ENCODE measurements at regions not wholly inside any gene's neighbourhood (a gene's known extent, or its start where the extent isn't known, plus 50 kb on each side); places are given as distances from the start of the nearest gene placed in this dataset.
"Not testable (repeated sequence)": the region's sequence is repeated elsewhere in the genome, so short reads cannot be mapped to it uniquely, and the experiment has no call there.

DNA sequence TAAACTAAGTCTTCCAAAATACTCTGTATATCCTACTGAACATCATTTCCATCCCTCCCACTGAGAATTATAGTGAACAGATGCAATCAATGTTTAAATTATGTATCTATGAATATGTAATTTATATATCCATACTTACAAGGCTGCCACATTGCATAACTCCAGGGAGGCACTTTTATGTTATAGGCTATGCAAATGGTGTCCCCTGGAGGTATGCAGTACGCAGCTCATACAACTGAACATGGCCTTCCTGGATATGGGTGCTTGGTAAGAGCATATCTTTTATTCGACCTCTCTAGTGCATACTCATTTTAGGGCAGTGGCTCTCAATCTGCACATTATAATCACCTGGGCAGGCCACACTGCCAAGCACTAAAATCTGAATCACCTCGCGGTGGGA is 127.3 kb downstream of the BANF2 start:
- ChIA-PET CTCF (no interaction called here), POLR2A (no interaction called here)
- H3K4me3 Mint-ChIP-seq: no peak overlapping the region
- no peak for DNase-seq
- peaks cover 11% of the 10 kb centered on the region for H3K4me1 Mint-ChIP-seq
- no peaks in the 10 kb centered on the region for H3K36me3 Mint-ChIP-seq (ENCODE audit: low read depth)
- intact Hi-C loops (cut with DNase I, micrococcal nuclease): no loop called here
- no peak for ATAC-seq
- H3K27me3 Mint-ChIP-seq: no peaks in the 10 kb centered on the region
- H3K9me3 Mint-ChIP-seq (ENCODE audit: low read depth): no peaks in the 10 kb centered on the region
- H3K27ac Mint-ChIP-seq: no peak overlapping the region

DNA sequence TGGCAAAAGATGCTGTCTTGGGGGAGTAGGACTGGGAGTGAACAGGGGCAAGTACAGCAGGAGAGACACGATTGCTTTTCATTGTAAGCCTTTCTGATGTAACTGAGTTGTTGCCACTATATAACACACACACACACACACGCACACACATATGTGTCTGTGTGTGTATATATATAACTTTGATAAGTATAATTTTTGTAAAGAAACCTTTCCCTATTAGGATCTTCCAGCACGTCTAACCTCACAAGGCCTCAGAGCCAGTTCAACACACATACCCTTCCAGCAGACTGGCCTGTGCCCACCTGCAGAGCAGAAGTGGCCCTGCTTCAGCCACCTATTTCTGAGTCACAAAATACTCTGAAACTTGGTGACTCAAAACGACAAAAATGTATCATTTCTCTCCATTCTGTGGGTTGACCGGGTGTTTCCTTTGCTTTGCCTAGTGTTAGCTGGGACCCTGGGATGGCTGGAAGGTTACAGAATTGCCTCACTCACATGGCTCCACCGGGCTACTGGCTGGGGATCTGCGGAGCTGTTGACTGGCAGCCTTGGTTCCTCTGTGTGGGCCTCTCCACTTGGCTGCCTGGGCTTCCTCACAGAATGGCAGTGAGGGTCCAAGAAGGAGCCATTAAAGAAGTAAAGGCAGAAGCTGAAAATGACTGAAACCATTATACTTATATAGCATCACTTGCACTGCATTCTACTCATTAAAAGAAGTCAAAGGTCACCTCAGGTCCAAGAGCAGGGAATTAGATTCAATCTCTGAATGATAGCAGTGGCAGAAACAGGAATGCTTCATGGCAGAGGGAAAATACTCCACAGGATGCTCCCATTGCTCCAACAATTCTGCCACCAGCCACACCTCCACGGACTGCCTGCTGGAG is 126.4 kb downstream of the BANF2 start:
- intact Hi-C loops (cut with DNase I, micrococcal nuclease): loop anchor here in 1 of 2 experiments (1.0 kb wide), 1 partner anchor 166 kb away; no protein-coding TSS in a partner anchor
- POLR2A ChIA-PET: no interaction called here

DNA sequence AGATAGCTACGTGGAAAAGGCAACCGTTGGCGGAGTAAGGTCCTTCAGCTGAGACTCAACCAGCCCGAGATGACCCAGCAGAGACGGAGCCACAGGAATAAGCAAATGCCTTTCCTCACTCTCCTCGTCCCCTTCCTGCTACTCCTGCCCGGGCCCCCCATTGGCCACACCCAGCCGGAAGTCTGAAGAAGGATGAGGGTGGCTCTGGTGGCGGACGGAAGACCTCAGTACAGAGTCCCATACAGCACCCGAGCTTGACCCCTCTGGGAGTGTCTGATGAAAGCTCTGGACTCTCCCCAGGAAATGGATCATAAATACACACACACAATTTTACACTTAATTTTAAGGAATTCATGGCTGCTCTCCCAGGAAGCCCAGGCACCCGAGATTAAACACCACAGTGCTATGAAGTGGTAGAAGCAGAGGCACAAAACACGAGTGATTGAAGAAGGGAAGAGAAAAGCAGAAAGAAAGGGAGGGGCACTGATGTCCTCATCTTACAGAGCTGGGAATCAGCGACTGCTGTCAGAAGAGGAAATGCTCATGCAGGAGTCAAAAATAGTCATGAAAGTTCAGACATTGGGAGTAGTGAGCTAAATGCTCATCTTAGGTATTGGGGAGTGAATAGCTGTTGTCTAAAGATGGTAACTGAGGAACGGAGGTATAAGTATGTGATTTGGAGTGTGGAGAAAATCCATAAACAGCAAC is 125.6 kb downstream of the BANF2 start:
- ChIA-PET CTCF (interaction anchor here (0.5 to 1.9 kb wide), 3 partner anchors 9 to 215 kb away, joined by 3 to 4 read pairs (median 4); no protein-coding TSS in a partner anchor), POLR2A (no interaction called here)
- Mint-ChIP-seq H3K27me3 (no peaks in the 10 kb centered on the region), H3K4me3 (no peak overlapping the region), H3K27ac (no peak overlapping the region), H3K4me1 (peaks cover 11% of the 10 kb centered on the region), H3K9me3 (ENCODE audit: low read depth) (no peaks in the 10 kb centered on the region), H3K36me3 (ENCODE audit: low read depth) (no peaks in the 10 kb centered on the region)
- DNase-seq: no peak
- ATAC-seq: no peak
- intact Hi-C loops (cut with DNase I, micrococcal nuclease): no loop called here

More for the DNA sequence above, 126.4 kb downstream of the BANF2 start:
- H3K9me3 Mint-ChIP-seq (ENCODE audit: low read depth): no peaks in the 10 kb centered on the region
- peak; percentile 56 for DNase-seq
- no peak overlapping the region for H3K27ac Mint-ChIP-seq
- CTCF ChIA-PET: interaction anchor here (0.5 to 1.9 kb wide), 2 partner anchors 8 to 215 kb away, joined by 3 to 4 read pairs; no protein-coding TSS in a partner anchor
- no peak overlapping the region for H3K4me3 Mint-ChIP-seq
- peaks cover 11% of the 10 kb centered on the region for H3K4me1 Mint-ChIP-seq
- ATAC-seq: peak; percentile 91
- H3K27me3 Mint-ChIP-seq: no peaks in the 10 kb centered on the region
- no peaks in the 10 kb centered on the region for H3K36me3 Mint-ChIP-seq (ENCODE audit: low read depth)

DNA sequence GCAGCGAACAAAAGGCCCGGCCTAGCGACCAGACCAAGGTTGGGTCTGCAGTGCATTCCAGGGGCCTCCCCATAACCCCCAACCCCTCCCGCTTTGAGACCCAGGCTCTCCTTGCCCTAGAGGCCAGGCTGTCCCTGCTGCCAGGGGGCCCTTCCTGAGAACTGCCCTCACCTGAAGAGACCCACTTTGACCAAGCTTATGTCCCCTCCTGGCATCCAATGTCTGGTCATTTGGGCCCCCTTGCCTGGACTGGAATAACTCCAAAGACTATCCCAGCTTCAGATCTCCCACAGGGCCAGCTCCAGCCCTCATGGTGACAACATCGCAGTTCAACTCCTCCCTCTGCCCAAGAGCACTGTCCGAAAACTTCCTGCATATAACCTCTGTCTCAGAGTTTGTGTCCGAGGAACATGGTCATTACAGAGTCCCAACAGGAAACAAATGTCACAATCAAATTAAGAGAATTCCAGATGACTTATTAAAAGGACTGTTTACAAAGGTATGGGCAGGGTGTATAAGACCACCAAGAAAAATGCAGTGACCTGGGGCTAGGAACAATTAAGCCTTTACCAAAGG is 125.0 kb downstream of the BANF2 start:
- ATAC-seq (no peak), DNase-seq (no peak)
- H3K36me3 Mint-ChIP-seq (ENCODE audit: low read depth): no peaks in the 10 kb centered on the region
- no peaks in the 10 kb centered on the region for H3K27me3 Mint-ChIP-seq
- no peak overlapping the region for H3K4me3 Mint-ChIP-seq
- no peaks in the 10 kb centered on the region for H3K9me3 Mint-ChIP-seq (ENCODE audit: low read depth)
- no peak overlapping the region for H3K27ac Mint-ChIP-seq
- ChIA-PET CTCF (interaction anchor here (1.4 to 1.9 kb wide), 2 partner anchors 10 to 41 kb away, joined by 3 to 4 read pairs; no protein-coding TSS in a partner anchor), POLR2A (no interaction called here)
- intact Hi-C loops (cut with DNase I, micrococcal nuclease): no loop called here
- H3K4me1 Mint-ChIP-seq: peaks cover 11% of the 10 kb centered on the region

DNA sequence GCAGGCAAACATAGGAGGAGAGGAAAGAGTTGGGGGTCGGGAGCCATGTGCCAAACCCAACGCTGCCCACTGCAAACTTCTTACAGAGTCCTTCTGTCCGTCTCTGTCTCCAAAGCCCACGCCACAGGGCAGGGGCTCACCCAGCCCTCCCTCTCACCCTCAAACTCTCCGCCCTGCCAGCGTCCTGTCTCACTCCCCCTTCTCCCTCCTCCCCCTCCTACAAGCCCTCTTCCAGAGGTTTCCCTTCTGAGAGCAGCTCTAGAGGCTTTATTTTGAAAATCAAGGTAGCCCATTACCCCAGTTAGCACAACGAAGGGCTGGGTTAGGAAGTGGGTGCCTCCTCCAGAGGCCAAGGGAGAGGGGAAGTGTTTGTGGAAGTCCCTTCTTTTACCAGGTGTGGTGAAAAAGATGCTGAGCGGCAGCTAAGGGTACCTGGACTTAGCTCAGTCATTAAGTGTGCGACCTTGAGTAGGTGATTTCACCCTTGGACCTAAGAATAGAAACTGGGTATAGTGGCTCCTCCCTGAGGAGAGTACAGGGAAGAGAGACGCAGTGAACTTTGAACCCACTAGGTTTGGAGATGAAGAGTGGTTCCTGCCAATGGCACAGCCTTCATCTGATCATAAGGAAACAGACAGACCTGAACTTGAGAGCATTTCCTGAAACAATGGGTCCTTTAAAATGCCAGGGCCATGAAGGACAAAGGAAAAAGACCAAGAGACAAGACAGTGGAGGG is 123.8 kb downstream of the BANF2 start:
- Mint-ChIP-seq H3K9me3 (ENCODE audit: low read depth) (peaks cover 3% of the 10 kb centered on the region), H3K27me3 (no peaks in the 10 kb centered on the region), H3K4me3 (no peak overlapping the region), H3K27ac (no peak overlapping the region), H3K4me1 (peaks cover 11% of the 10 kb centered on the region), H3K36me3 (ENCODE audit: low read depth) (no peaks in the 10 kb centered on the region)
- intact Hi-C loops (cut with DNase I, micrococcal nuclease): no loop called here
- no peak for ATAC-seq
- ChIA-PET POLR2A (no interaction called here), CTCF (interaction anchor here (1.4 kb wide), 1 partner anchor 39 kb away, joined by 3 read pairs; no protein-coding TSS in a partner anchor)
- DNase-seq: no peak

DNA sequence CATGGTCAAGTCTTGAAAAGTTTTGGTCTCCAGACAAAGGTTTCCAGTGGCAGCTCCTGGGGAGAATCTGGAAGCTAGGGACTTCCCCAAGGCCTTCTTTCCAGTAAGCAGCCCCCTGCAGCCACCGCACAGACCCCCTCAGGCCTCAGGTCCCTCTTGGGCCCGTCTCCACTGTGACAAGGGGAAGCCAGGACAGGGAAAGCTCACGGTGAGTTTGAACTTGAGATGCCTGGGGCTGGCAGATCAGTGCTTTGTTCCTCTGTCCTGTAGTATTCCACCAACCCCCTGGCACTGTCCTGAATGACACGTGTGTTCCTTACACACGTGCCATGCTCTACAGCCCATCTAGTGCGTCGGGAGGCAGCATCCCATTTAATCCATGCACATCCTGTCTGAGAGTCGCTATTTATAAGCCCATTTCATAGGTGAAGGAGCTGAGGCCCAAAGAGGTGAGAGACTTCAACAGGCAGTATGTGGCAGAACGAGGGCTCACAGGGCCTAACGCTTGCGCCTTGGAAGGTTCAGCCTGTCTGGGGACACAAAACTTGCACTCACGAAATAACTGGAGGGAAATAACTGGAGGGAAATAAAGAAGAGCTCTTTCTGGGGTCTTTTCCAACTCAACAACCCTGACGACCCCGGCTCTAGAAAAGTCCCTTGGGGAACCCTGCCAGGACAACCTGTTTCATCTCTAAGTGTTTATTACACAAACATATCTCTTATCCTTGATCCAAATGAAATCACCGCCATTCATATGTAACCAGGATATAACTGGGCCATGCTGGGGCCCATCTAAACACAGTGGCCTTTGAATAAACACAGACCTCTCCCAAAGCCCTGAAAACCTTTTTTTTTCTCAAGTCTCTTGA is 123.0 kb downstream of the BANF2 start:
- peaks cover 11% of the 10 kb centered on the region for H3K4me1 Mint-ChIP-seq
- ATAC-seq (no peak), DNase-seq (no peak)
- intact Hi-C loops (cut with DNase I, micrococcal nuclease): no loop called here
- peaks cover 3% of the 10 kb centered on the region for H3K9me3 Mint-ChIP-seq (ENCODE audit: low read depth)
- H3K27me3 Mint-ChIP-seq: no peaks in the 10 kb centered on the region
- POLR2A ChIA-PET: no interaction called here
- H3K4me3 Mint-ChIP-seq: no peak overlapping the region
- CTCF ChIA-PET: interaction anchor here (1.4 kb wide), 1 partner anchor 39 kb away, joined by 3 read pairs; no protein-coding TSS in a partner anchor
- H3K36me3 Mint-ChIP-seq (ENCODE audit: low read depth): no peaks in the 10 kb centered on the region
- no peak overlapping the region for H3K27ac Mint-ChIP-seq

DNA sequence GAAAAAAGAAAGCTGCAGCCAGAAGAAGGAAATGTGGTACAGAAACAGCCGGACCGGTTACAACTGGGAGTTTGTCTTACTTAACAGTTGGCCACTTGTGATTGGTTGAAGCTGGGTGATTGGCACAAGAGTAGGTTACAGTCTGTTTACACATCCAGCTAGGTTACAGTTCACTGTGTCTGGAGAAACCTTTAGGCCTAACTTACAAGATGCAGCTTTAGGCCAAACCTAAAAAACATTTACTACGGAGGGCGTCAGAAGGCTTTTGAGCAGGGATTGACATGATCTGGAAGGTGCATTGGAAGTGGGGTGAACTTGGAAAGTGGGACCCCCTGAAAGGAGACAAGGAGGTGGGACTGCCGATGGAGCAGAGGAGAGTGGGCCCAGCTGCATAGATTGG is 122.3 kb downstream of the BANF2 start:
- CTCF ChIA-PET: interaction anchor here (0.8 kb wide), 2 partner anchors 223 to 286 kb away, joined by 3 to 4 read pairs; no protein-coding TSS in a partner anchor
- ATAC-seq: no peak
- H3K27ac Mint-ChIP-seq: no peak overlapping the region

DNA sequence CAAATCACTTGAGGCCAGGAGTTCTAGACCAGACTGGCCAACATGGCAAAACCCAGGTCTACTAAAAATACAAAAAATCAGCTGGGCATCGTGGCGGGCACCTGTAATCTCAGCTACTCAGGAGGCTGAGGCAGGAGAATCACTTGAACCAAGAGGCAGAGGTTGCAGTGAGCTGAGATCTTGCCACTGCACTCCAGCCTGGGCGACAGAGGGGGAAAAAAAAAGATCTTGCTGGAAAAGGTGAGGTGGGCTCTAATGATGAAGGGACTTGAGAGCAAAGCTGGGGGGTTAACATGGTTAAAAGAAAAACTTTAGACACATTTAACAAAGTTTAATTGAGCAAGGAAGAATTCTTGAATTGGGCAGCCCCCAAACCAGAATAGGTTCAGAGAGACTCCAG is 121.8 kb downstream of the BANF2 start:
- intact Hi-C loops (cut with DNase I, micrococcal nuclease); H3K36me3 Mint-ChIP-seq (ENCODE audit: low read depth); H3K9me3 Mint-ChIP-seq (ENCODE audit: low read depth); H3K4me1 Mint-ChIP-seq; POLR2A ChIA-PET; H3K27me3 Mint-ChIP-seq; H3K27ac Mint-ChIP-seq; ATAC-seq; DNase-seq; H3K4me3 Mint-ChIP-seq: not testable (repeated sequence)
- CTCF ChIA-PET: interaction anchor here (0.8 kb wide), 2 partner anchors 223 to 285 kb away, joined by 3 to 4 read pairs; no protein-coding TSS in a partner anchor

More for the DNA sequence above, 122.3 kb downstream of the BANF2 start:
- no peak for DNase-seq
- H3K27me3 Mint-ChIP-seq: no peaks in the 10 kb centered on the region
- peaks cover 3% of the 10 kb centered on the region for H3K9me3 Mint-ChIP-seq (ENCODE audit: low read depth)
- no peak overlapping the region for H3K4me3 Mint-ChIP-seq
- peaks cover 11% of the 10 kb centered on the region for H3K4me1 Mint-ChIP-seq
- POLR2A ChIA-PET: no interaction called here
- intact Hi-C loops (cut with DNase I, micrococcal nuclease): no loop called here
- H3K36me3 Mint-ChIP-seq (ENCODE audit: low read depth): no peaks in the 10 kb centered on the region

DNA sequence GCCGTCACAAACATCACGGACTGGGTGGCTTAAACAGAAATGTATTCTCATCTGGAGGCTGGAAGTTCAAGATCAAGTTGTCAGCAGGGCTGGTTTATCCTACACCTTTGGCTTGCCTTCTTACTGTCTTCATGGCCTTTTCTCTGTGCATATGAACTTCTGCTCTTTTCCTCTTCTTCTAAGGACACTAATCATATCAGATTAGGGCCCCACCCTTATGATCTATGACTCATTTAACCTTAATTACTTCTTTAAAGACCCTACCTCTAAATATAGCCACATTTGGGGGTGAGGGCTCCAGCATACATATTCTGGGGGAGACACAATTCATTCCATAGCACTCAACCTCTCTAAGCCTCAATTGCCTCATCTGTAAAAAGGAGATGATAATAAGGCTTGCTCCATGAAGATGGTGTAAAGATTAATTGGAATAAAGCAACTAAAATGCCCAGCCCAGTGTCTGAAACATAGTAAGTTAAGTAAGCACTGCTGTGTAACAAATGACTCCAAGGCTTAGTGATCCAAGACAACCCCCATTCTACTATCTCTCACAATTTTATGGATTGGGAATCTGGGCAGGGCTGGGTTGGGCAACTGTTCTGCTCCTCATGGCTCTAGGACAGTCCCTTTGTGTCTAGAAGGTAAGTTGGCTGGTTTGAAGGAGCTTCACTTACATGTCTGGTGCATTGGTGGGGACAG is 119.8 kb downstream of the BANF2 start:
- Mint-ChIP-seq H3K36me3 (ENCODE audit: low read depth) (no peaks in the 10 kb centered on the region), H3K4me1 (no peaks in the 10 kb centered on the region), H3K9me3 (ENCODE audit: low read depth) (peaks cover 3% of the 10 kb centered on the region), H3K4me3 (no peak overlapping the region), H3K27ac (no peak overlapping the region), H3K27me3 (no peaks in the 10 kb centered on the region)
- intact Hi-C loops (cut with DNase I, micrococcal nuclease): no loop called here
- ATAC-seq (no peak), DNase-seq (no peak)
- ChIA-PET POLR2A (no interaction called here), CTCF (interaction anchor here (0.6 kb wide), 1 partner anchor 68 kb away, joined by 3 read pairs; no protein-coding TSS in a partner anchor)

DNA sequence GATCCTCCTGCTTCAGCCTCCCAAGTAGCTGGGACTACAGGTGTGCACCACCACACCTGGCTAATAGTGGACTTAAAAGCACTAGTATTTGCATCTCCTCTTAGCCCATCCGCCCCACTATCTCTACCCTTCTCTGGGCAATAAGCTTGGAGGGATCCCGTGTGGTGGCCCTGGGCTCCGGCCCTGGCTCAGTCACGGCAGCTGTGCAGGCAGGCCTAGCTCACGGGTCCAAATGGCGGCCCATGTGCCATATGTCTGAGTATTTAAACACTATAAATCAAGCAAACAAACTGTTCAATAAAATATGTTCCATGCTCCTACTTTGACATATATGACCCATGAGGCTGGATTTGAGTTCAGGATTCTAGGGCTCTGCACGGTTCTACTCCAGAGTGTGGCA is 118.4 kb downstream of the BANF2 start:
- POLR2A ChIA-PET: no interaction called here
- no peak for DNase-seq
- H3K4me3 Mint-ChIP-seq: no peak overlapping the region
- no peaks in the 10 kb centered on the region for H3K4me1 Mint-ChIP-seq
- peaks cover 3% of the 10 kb centered on the region for H3K9me3 Mint-ChIP-seq (ENCODE audit: low read depth)
- no peak for ATAC-seq
- no peaks in the 10 kb centered on the region for H3K36me3 Mint-ChIP-seq (ENCODE audit: low read depth)
- H3K27me3 Mint-ChIP-seq: no peaks in the 10 kb centered on the region
- CTCF ChIA-PET: interaction anchor here (0.6 kb wide), 1 partner anchor 421 kb away, joined by 3 read pairs; no protein-coding TSS in a partner anchor
- H3K27ac Mint-ChIP-seq: no peak overlapping the region
- intact Hi-C loops (cut with DNase I, micrococcal nuclease): no loop called here

Data from activated CD4-positive, alpha-beta T cell treated with anti-CD3 and anti-CD28 coated beads for 36 hours (primary cell).